H1 (cell line): ENCODE measurements at regions not wholly inside any gene's neighbourhood (a gene's known extent, or its start where the extent isn't known, plus 50 kb on each side); places are given as distances from the start of the nearest gene placed in this dataset.
A peak's percentile ranks its signal among the peaks of the same experiment; 100 is the strongest.

ENCODE experiments used
- CTCF ChIA-PET: fragments of 300-600 bp; sonication (Branson Sonifier 250); formaldehyde crosslinking; loops from one replicate; lab custom pipeline; 2021; ENCODE audit not compliant: partially characterized antibody; lab: Charles Lee
- POLR2A ChIA-PET: fragments of 300-600 bp; sonication (Branson Sonifier 250); formaldehyde crosslinking; loops from one replicate; lab custom pipeline; 2021; ENCODE audit warnings: inconsistent platforms; ENCODE audit not compliant: partially characterized antibody; lab: Charles Lee
- DNase-seq, 2 experiments: peaks; one replicate each; pipeline versions ENCODE4 v3.0.0 to v3.0.0-alpha.2; 2010 to 2022; ENCODE audit warnings: low spot score in 2 of 2, low read depth in 1 of 2, mixed read lengths in 1 of 2
- FAIRE-seq: peaks from 2 replicates; lab custom pipeline; 2011; peaks lifted over from hg19 to GRCh38; lab: Jason Lieb, UNC
- H2AFZ ChIP-seq: 2 replicates; pipeline ENCODE4 v1.8.1; 2012; ENCODE audit warnings: low read length, inconsistent platforms
- H2AK5ac ChIP-seq: 2 replicates; pipeline ENCODE4 v1.6.1; 2013; ENCODE audit warnings: low read depth, low read length
- H2BK120ac ChIP-seq: replicated peaks from 2 replicates; pipeline ENCODE3; 2013; ENCODE audit warnings: low read depth, low read length, inconsistent platforms
- H2BK12ac ChIP-seq: 2 replicates; pipeline ENCODE4 v1.6.1; 2013; ENCODE audit warnings: low read depth, low read length
- H2BK15ac ChIP-seq: 2 replicates; pipeline ENCODE4 v1.6.1; 2013; ENCODE audit warnings: low read length
- H2BK20ac ChIP-seq: 2 replicates; pipeline ENCODE4 v1.6.1; 2013; ENCODE audit warnings: low read length
- H2BK5ac ChIP-seq: 2 replicates; pipeline ENCODE4 v1.6.1; 2013; ENCODE audit warnings: low read depth, low read length
- H3K14ac ChIP-seq: 2 replicates; pipeline ENCODE4 v1.6.1; 2013; ENCODE audit warnings: inconsistent platforms; ENCODE audit not compliant: insufficient read length
- H3K18ac ChIP-seq: 2 replicates; pipeline ENCODE4 v1.6.1; 2013; ENCODE audit warnings: low read length; ENCODE audit errors: extremely low read depth
- H3K23ac ChIP-seq: 2 replicates; pipeline ENCODE4 v1.6.1; 2013; ENCODE audit warnings: inconsistent platforms; ENCODE audit not compliant: insufficient read length
- H3K23me2 ChIP-seq: 2 replicates; pipeline ENCODE4 v1.6.1; 2013; ENCODE audit warnings: low read depth, low read length
- H3K27ac ChIP-seq: 2 replicates; pipeline ENCODE4 v1.6.1; 2011; ENCODE audit warnings: low read depth, low read length, inconsistent platforms
- H3K27me3 ChIP-seq, 4 experiments: replicated peaks in 1 of 4; 1 replicate in 1 of 4; 2 replicates in 3 of 4; pipeline versions ENCODE4 v1.6.1 to v1.8.1; 2011 to 2013; ENCODE audit warnings: low read length in 3 of 4, mild to moderate bottlenecking in 3 of 4, inconsistent platforms in 2 of 4, mixed read lengths in 2 of 4, moderate library complexity in 1 of 4; ENCODE audit not compliant: control insufficient read depth in 3 of 4, insufficient read depth in 3 of 4; ENCODE audit errors: extremely low read depth in 1 of 4
- H3K36me3 ChIP-seq, 4 experiments: 2 replicates each; pipeline versions ENCODE4 v1.6.1 to v1.8.1; 2011 to 2013; ENCODE audit warnings: mild to moderate bottlenecking in 4 of 4, low read length in 3 of 4, moderate library complexity in 2 of 4, control low read depth in 1 of 4, inconsistent platforms in 1 of 4; ENCODE audit not compliant: insufficient read depth in 4 of 4, control insufficient read depth in 2 of 4
- H3K4ac ChIP-seq: replicated peaks from 2 replicates; pipeline ENCODE3; 2013; ENCODE audit warnings: low read length, low read depth, mixed read lengths, inconsistent platforms; ENCODE audit not compliant: insufficient read length
- H3K4me1 ChIP-seq, 4 experiments: replicated peaks in 1 of 4; 1 replicate in 1 of 4; 2 replicates in 3 of 4; pipeline versions ENCODE4 v1.6.1 to v1.8.1; 2011 to 2013; ENCODE audit warnings: low read length in 3 of 4, inconsistent platforms in 2 of 4, mixed read lengths in 1 of 4; ENCODE audit not compliant: insufficient read depth in 4 of 4, control insufficient read depth in 3 of 4
- H3K4me2 ChIP-seq, 2 experiments: 2 replicates each; pipeline versions ENCODE4 v1.6.1 to v1.8.1; 2011 to 2013; ENCODE audit warnings: low read depth in 2 of 2, low read length in 2 of 2, control low read depth in 1 of 2, inconsistent platforms in 1 of 2, mild to moderate bottlenecking in 1 of 2; ENCODE audit not compliant: insufficient read depth in 1 of 2
- H3K4me3 ChIP-seq, 4 experiments: fragments of 200-600, 300-600 bp in 1 of 4; sonication (generic), shearing (Covaris generic), sonication (Bioruptor Twin) in 1 of 4; 2 replicates each; pipeline versions ENCODE4 v1.5.1 to v1.8.1; 2011 to 2016; ENCODE audit warnings: low read length in 4 of 4, low read depth in 3 of 4, control low read depth in 2 of 4, inconsistent platforms in 2 of 4, mild to moderate bottlenecking in 2 of 4, mixed read lengths in 1 of 4, moderate library complexity in 1 of 4; ENCODE audit not compliant: insufficient read depth in 2 of 4; ENCODE audit errors: extremely low read depth in 1 of 4
- H3K56ac ChIP-seq: replicated peaks from 2 replicates; pipeline ENCODE3; 2013; ENCODE audit warnings: low read depth, mild to moderate bottlenecking, mixed read lengths, low read length, inconsistent platforms; ENCODE audit not compliant: insufficient read length
- H3K79me1 ChIP-seq: 2 replicates; pipeline ENCODE4 v1.6.1; 2013; ENCODE audit warnings: low read depth, low read length, control low read depth
- H3K79me2 ChIP-seq, 2 experiments: 2 replicates each; pipeline versions ENCODE4 v1.6.1 to v1.8.1; 2012 to 2013; ENCODE audit warnings: low read length in 2 of 2, mild to moderate bottlenecking in 2 of 2, inconsistent platforms in 1 of 2; ENCODE audit not compliant: insufficient read depth in 2 of 2, control insufficient read depth in 1 of 2
- H3K9ac ChIP-seq, 4 experiments: replicated peaks in 1 of 4; 1 replicate in 1 of 4; 2 replicates in 3 of 4; pipeline versions ENCODE4 v1.6.1 to v1.8.1; 2011 to 2013; ENCODE audit warnings: low read depth in 3 of 4, low read length in 3 of 4, control low read depth in 2 of 4, mild to moderate bottlenecking in 2 of 4, moderate library complexity in 2 of 4, inconsistent platforms in 1 of 4; ENCODE audit errors: extremely low read depth in 1 of 4
- H3K9me3 ChIP-seq, 2 experiments: 2 replicates each; pipeline versions ENCODE4 v1.6.1 to v1.8.1; 2012 to 2013; ENCODE audit warnings: mild to moderate bottlenecking in 2 of 2, moderate library complexity in 2 of 2, control low read depth in 1 of 2, inconsistent platforms in 1 of 2, low read depth in 1 of 2, low read length in 1 of 2, mixed read lengths in 1 of 2; ENCODE audit not compliant: insufficient read depth in 2 of 2
- H4K20me1 ChIP-seq, 2 experiments: replicated peaks in 1 of 2; 2 replicates each; pipeline versions ENCODE3 to v1.8.1; 2011 to 2013; ENCODE audit warnings: inconsistent platforms in 2 of 2, low read length in 2 of 2, mild to moderate bottlenecking in 1 of 2; ENCODE audit not compliant: insufficient read depth in 2 of 2, control insufficient read depth in 1 of 2
- H4K5ac ChIP-seq: 2 replicates; pipeline ENCODE4 v1.6.1; 2013; ENCODE audit warnings: low read length, low read depth, mixed read lengths, inconsistent platforms; ENCODE audit not compliant: insufficient read length
- H4K8ac ChIP-seq: 2 replicates; pipeline ENCODE4 v1.8.0; 2013; ENCODE audit warnings: mild to moderate bottlenecking, moderate library complexity, low read length, inconsistent platforms; ENCODE audit not compliant: insufficient read depth; ENCODE audit errors: extremely low read depth
- H4K91ac ChIP-seq: replicated peaks from 2 replicates; pipeline ENCODE3; 2013; ENCODE audit warnings: low read length, mixed read lengths, inconsistent platforms; ENCODE audit not compliant: insufficient read length
- CBX8 ChIP-seq: fragments of 300-800, 300-1000 bp; sonication (generic); IDR thresholded peaks from 2 replicates; pipeline ENCODE4 v1.7.1; 2016; ENCODE audit warnings: low read depth, low read length, borderline replicate concordance
- EGR1 ChIP-seq: IDR thresholded peaks from 2 replicates; pipeline ENCODE4 v1.6.1; 2011; ENCODE audit warnings: low read depth, low read length, borderline replicate concordance
- HDAC2 ChIP-seq, 2 experiments: fragments of 300-600 bp in 1 of 2; sonication (generic) in 1 of 2; IDR thresholded peaks; 2 replicates each; pipeline ENCODE4 v1.6.1; 2011 to 2012; ENCODE audit warnings: low read depth in 2 of 2, low read length in 2 of 2, mild to moderate bottlenecking in 2 of 2, moderate library complexity in 2 of 2, borderline replicate concordance in 1 of 2, inconsistent platforms in 1 of 2
- MAFK ChIP-seq: IDR thresholded peaks from 2 replicates; pipeline ENCODE4 v1.6.1; 2012; ENCODE audit warnings: low read depth, mild to moderate bottlenecking, improper control_type of control experiment, low read length
- NRF1 ChIP-seq: IDR thresholded peaks from 2 replicates; pipeline ENCODE4 v1.6.1; 2011; ENCODE audit warnings: mild to moderate bottlenecking, low read depth, low read length, improper control_type of control experiment
- RAD21 ChIP-seq, 2 experiments: IDR thresholded peaks in 1 of 2; conservative IDR thresholded peaks in 1 of 2; 2 replicates each; pipeline ENCODE4 v1.6.1; 2011; ENCODE audit warnings: low read depth in 2 of 2, low read length in 2 of 2, improper control_type of control experiment in 1 of 2, inconsistent platforms in 1 of 2, mild to moderate bottlenecking in 1 of 2, moderate library complexity in 1 of 2
- RFX5 ChIP-seq: IDR thresholded peaks from 2 replicates; pipeline ENCODE4 v1.6.1; 2011; ENCODE audit warnings: low read depth, low read length, improper control_type of control experiment, borderline replicate concordance
- SP1 ChIP-seq: IDR thresholded peaks from 2 replicates; pipeline ENCODE4 v1.6.1; 2011; ENCODE audit warnings: low read depth, low read length
- SP2 ChIP-seq: IDR thresholded peaks from 2 replicates; pipeline ENCODE4 v1.6.1; 2012; ENCODE audit warnings: mild to moderate bottlenecking, low read length, inconsistent platforms
- TCF12 ChIP-seq: IDR thresholded peaks from 2 replicates; pipeline ENCODE4 v1.6.1; 2011; ENCODE audit warnings: low read depth, mild to moderate bottlenecking, low read length
- YY1 ChIP-seq: IDR thresholded peaks from 2 replicates; pipeline ENCODE4 v1.6.1; 2011; ENCODE audit warnings: low read depth, mild to moderate bottlenecking, low read length
- WGBS, 2 experiments: shearing (Covaris generic) in 1 of 2; methylation state at CpG; one replicate each; pipeline versions ENCODE4 v1.1.6 to v1.1.7; 2013 to 2015; ENCODE audit warnings: low lambda C conversion rate in 2 of 2, mixed read lengths in 2 of 2, inconsistent platforms in 1 of 2, low coverage in 1 of 2, missing lambda C conversion rate in 1 of 2; ENCODE audit not compliant: insufficient replicate concordance in 2 of 2, insufficient coverage in 1 of 2, insufficient read length in 1 of 2; ENCODE audit errors: extremely low coverage in 1 of 2, missing lambda C conversion rate in 1 of 2; 5-methylcytosine and 5-hydroxymethylcytosine counted together
- TF ChIP-seq, protein P1 (sequence below): IDR thresholded peaks from 2 replicates; pipeline ENCODE4 v1.6.1; 2011; ENCODE audit warnings: low read depth, mild to moderate bottlenecking, low read length; ENCODE audit not compliant: insufficient read depth

DNA sequence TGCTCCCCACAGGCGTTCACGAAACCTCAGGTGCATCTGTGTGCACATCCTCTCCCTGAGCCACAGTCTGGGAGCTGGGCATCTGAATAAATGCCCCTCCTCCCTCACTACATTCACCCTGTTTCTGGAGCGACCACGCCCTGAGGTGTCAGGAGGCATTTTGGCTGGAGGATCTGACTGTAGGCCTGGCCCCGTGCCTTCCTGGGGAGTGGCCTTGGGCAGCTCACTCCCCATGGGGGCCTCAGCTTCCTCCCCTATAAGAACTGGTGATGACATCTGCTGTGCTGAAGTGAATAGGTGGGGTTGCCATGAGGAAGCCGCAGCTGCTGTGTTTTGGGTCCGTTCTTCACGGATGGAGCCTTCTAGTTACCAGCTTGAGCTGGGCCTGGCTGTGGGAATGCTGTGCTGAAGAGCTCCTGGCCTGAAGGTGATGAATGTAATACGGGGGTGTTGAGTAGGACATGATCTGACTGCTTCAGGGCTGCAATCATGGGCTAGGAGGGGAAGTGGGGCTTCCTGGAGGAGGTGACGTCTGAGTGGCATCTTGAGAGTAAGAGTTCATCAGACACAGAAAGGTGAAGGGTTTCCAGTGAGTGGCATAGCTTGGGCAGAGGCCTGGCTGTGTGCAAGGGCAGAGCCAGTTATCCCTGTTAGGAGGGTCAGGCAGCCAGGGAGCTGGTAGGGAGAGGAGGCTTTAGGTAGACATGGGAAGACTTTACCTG lies 58.2 kb downstream of the GLI2 start:
- WGBS, 2 experiments: 94% methylated on average over 9 of the region's 10 CpGs; no CpG with 5 or more reads in 1 of the 2 experiments
- H3K27ac ChIP-seq: no peak overlapping the region
- 0 out of 2 replicates have a peak overlapping the region, but pooled peaks have one; percentile 53 for H2BK15ac ChIP-seq
- H3K14ac ChIP-seq: no peak overlapping the region
- H3K9me3 ChIP-seq: no peaks in the 10 kb centered on the region
- peak overlapping the region; percentile 88; the same call in 1 of the 2 replicates for H2AK5ac ChIP-seq
- H4K91ac ChIP-seq: peak overlapping the region; percentile 23
- H3K4me2 ChIP-seq: no peak overlapping the region
- peaks cover 21% of the 10 kb centered on the region for H3K79me1 ChIP-seq
- no peak overlapping the region for H2AFZ ChIP-seq
- DNase-seq (no peak), FAIRE-seq (no peak)
- H3K9ac ChIP-seq: no peak overlapping the region
- H2BK5ac ChIP-seq: no peak overlapping the region; the same call in none of the 2 replicates
- H3K4ac ChIP-seq: peak overlapping the region; percentile 27
- H3K36me3 ChIP-seq: no peaks in the 10 kb centered on the region
- H2BK120ac ChIP-seq: no peak overlapping the region
- POLR2A ChIA-PET: interaction anchor here (0.7 to 3.7 kb wide), 4 partner anchors 21 to 281 kb away, joined by 3 to 11 read pairs (median 3); no protein-coding TSS in a partner anchor
- no peak overlapping the region for H4K5ac ChIP-seq
- peaks cover 0 to 63% of the 10 kb centered on the region in 2 experiments; a peak in 2 of 4 replicates for H3K79me2 ChIP-seq
- H3K23me2 ChIP-seq: no peaks in the 10 kb centered on the region
- H2BK12ac ChIP-seq: no peak overlapping the region
- no peak overlapping the region for H3K4me3 ChIP-seq
- H3K18ac ChIP-seq: peak overlapping the region; percentile 54; the same call in 1 of the 2 replicates
- H3K23ac ChIP-seq: no peak overlapping the region
- CTCF ChIA-PET: interaction anchor here (0.7 to 3.4 kb wide), 13 partner anchors 9 to 108 kb away, joined by 3 to 11 read pairs (median 3); no protein-coding TSS in a partner anchor
- no peaks in the 10 kb centered on the region for H3K27me3 ChIP-seq
- no peak overlapping the region for H4K8ac ChIP-seq
- no peak overlapping the region for H2BK20ac ChIP-seq
- peaks cover 12 to 56% (median 36%) of the 10 kb centered on the region in 4 experiments for H3K4me1 ChIP-seq
- H4K20me1 ChIP-seq: peaks cover 14 to 20% of the 10 kb centered on the region in 2 experiments
- H3K56ac ChIP-seq: no peak overlapping the region
- TF ChIP-seq MAFK (no peak), HDAC2 (IDR thresholded peaks at IDR 0.05; ENCODE audit: borderline replicate concordance in 1 of 2, low read depth in 2 of 2, low read length in 2 of 2) (no peak), RAD21 (IDR thresholded peaks at IDR 0.05 in 1 of 2, conservative IDR thresholded peaks at IDR 0.05 in 1 of 2; ENCODE audit: low read depth in 2 of 2, low read length in 2 of 2) (no peak), TCF12 (no peak), SP1 (no peak), CBX8 (no peak), NRF1 (no peak), EGR1 (no peak), SP2 (no peak), RFX5 (no peak), YY1 (no peak)
- TF ChIP-seq, protein P1, sequence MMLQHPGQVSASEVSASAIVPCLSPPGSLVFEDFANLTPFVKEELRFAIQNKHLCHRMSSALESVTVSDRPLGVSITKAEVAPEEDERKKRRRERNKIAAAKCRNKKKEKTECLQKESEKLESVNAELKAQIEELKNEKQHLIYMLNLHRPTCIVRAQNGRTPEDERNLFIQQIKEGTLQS: no peak
